Mammary epithelial cell (primary cell): ENCODE measurements at regions not wholly inside any gene's neighbourhood (a gene's known extent, or its start where the extent isn't known, plus 50 kb on each side); places are given as distances from the start of the nearest gene placed in this dataset.

Source experiments
- CTCF ChIP-seq, 2 donors: IDR thresholded peaks in 1 of 2; conservative IDR thresholded peaks in 1 of 2; 2 replicates each; pipeline ENCODE4 v1.5.1; 2011 to 2012; ENCODE audit warnings: inconsistent platforms in 2 of 2, low read length in 2 of 2, mild to moderate bottlenecking in 2 of 2, control low read depth in 1 of 2, low read depth in 1 of 2; ENCODE audit not compliant: insufficient read depth in 1 of 2; ENCODE audit errors: extremely low read depth in 1 of 2
- EZH2 ChIP-seq: IDR thresholded peaks from 2 replicates; pipeline ENCODE4 v1.6.1; 2012; ENCODE audit warnings: low read length, inconsistent platforms, borderline replicate concordance

- no peak for TF ChIP-seq CTCF (conservative IDR thresholded peaks at IDR 0.05 in 1 of 2, IDR thresholded peaks at IDR 0.05 in 1 of 2; ENCODE audit: extremely low read depth in 1 of 2, insufficient read depth in 1 of 2, low read depth in 1 of 2, low read length in 2 of 2)
- no peak for TF ChIP-seq EZH2
Observed at GRCh38 chr5:5055712-5056111, 84.4 kb upstream of the ADAMTS16 start.
